ENCODE measurements at regions not wholly inside any gene's neighbourhood (a gene's known extent, or its start where the extent isn't known, plus 50 kb on each side); places are given as distances from the start of the nearest gene placed in this dataset.

- no peak for TF ChIP-seq CEBPZ (IDR thresholded peaks at IDR 0.05; ENCODE audit: low read depth, low read length)
- TF ChIP-seq TCF7 (IDR thresholded peaks at IDR 0.05; ENCODE audit: borderline replicate concordance) = no peak
These were observed 97.2 kb upstream of the MSX1 start (continued) for GRCh38 chr4:4762300-4762699.

GRCh38 chr4:4761128-4761982 is 98.1 kb upstream of the MSX1 start:
- in situ Hi-C loops (cut with MboI) (loop anchor here (5.0 kb wide), 2 partner anchors 69 to 269 kb away; no protein-coding TSS in a partner anchor), intact Hi-C loops (cut with micrococcal nuclease; ENCODE audit: unreplicated experiment) (no loop called here)
- POLR2A ChIA-PET = interaction anchor here (0.7 to 0.8 kb wide), 2 partner anchors 270 to 455 kb away, joined by 3 read pairs; no protein-coding TSS in a partner anchor
- ATAC-seq (peak; percentile 44), DNase-seq (ENCODE audit: low read depth, low spot score) (no peak), FAIRE-seq (no peak)
- Histone ChIP-seq H3K79me2 (ENCODE audit: control insufficient read depth, insufficient read depth, low read length) (no peaks in the 10 kb centered on the region), H3K9me3 (replicated peaks; ENCODE audit: control insufficient read depth, insufficient read depth, low read length) (no peaks in the 10 kb centered on the region), H4K20me1 (ENCODE audit: control insufficient read depth, insufficient read depth) (no peaks in the 10 kb centered on the region), H3K4me3 (no peak overlapping the region), H3K27me3 (replicated peaks in 1 of 2; ENCODE audit: control insufficient read depth in 2 of 2, insufficient read depth in 2 of 2, low read length in 1 of 2) (no peaks in the 10 kb centered on the region), H3K4me2 (ENCODE audit: control insufficient read depth, insufficient read depth) (no peak overlapping the region), H2AFZ (ENCODE audit: control insufficient read depth, low read depth, low read length) (no peak overlapping the region), H3K9ac (ENCODE audit: control insufficient read depth, insufficient read depth, low read length) (no peak overlapping the region), H3K27ac (ENCODE audit: control insufficient read depth, insufficient read depth) (no peak overlapping the region), H3K4me1 (ENCODE audit: control insufficient read depth, insufficient read depth, low read length) (peaks cover 34% of the 10 kb centered on the region), H3K36me3 (ENCODE audit: control insufficient read depth in 2 of 2, insufficient read depth in 2 of 2, low read length in 1 of 2) (no peaks in the 10 kb centered on the region)
- RAD21 ChIA-PET (ENCODE audit: unreplicated experiment) = interaction anchor here (0.6 to 1.9 kb wide), 6 partner anchors 68 to 821 kb away, joined by 3 to 6 read pairs (median 4); no protein-coding TSS in a partner anchor
- SMC1A ChIA-PET (ENCODE audit: uncharacterized antibody, unreplicated experiment) = interaction anchor here (0.8 to 1.9 kb wide), 6 partner anchors 8 to 321 kb away, joined by 3 to 7 read pairs (median 4); no protein-coding TSS in a partner anchor
- no TSS peak for BruUV-seq (replicated peaks)
- WGBS (ENCODE audit: insufficient coverage, insufficient replicate concordance, low lambda C conversion rate, missing lambda C conversion rate) = 73% methylated on average over 20 of the region's 20 CpGs
- CTCF ChIA-PET = interaction anchor here (0.6 to 2.4 kb wide), 18 partner anchors 12 to 1150 kb away, joined by 3 to 21 read pairs (median 4); no protein-coding TSS in a partner anchor
- TF ChIP-seq SIX5 (IDR thresholded peaks at IDR 0.05; ENCODE audit: low read depth, low read length, severe bottlenecking) (no peak), BCLAF1 (IDR thresholded peaks at IDR 0.05) (no peak), HDAC6 (IDR thresholded peaks at IDR 0.05; ENCODE audit: unreplicated experiment) (no peak), SMARCA5 (IDR thresholded peaks at IDR 0.05) (no peak), HSF1 (IDR thresholded peaks at IDR 0.05; ENCODE audit: low read depth, low read length) (no peak), ZBTB33 (IDR thresholded peaks at IDR 0.05) (no peak), BHLHE40 (IDR thresholded peaks at IDR 0.05; ENCODE audit: borderline replicate concordance in 1 of 2, low read depth in 2 of 2, low read length in 1 of 2) (no peak)

All from GM12878 (cell line).